ENCODE measurements at regions not wholly inside any gene's neighbourhood (a gene's known extent, or its start where the extent isn't known, plus 50 kb on each side); places are given as distances from the start of the nearest gene placed in this dataset.
"Not testable (repeated sequence)": the region's sequence is repeated elsewhere in the genome, so short reads cannot be mapped to it uniquely, and the experiment has no call there.

DNA sequence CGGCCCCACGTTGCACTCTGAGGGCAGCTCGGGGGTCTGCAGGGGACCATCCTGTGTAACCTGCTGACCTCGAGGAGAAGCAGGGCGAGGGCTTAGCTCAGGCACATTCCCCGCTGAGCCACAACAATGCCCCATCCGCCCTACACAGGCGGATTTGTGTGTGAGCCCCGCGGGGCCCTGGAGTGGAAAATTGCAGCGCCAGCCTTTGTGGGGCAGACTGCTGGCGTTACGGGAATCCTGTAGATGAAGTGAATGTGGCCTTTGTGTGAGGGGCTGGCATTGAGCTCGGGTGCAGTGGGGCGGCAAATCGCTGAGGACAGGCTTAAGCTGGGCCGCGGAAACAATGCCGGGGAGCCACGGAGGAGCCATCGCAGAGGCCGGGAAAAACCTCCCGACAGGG is 3970.3 kb upstream of the TPTE start:
- TF ChIP-seq, protein P1, sequence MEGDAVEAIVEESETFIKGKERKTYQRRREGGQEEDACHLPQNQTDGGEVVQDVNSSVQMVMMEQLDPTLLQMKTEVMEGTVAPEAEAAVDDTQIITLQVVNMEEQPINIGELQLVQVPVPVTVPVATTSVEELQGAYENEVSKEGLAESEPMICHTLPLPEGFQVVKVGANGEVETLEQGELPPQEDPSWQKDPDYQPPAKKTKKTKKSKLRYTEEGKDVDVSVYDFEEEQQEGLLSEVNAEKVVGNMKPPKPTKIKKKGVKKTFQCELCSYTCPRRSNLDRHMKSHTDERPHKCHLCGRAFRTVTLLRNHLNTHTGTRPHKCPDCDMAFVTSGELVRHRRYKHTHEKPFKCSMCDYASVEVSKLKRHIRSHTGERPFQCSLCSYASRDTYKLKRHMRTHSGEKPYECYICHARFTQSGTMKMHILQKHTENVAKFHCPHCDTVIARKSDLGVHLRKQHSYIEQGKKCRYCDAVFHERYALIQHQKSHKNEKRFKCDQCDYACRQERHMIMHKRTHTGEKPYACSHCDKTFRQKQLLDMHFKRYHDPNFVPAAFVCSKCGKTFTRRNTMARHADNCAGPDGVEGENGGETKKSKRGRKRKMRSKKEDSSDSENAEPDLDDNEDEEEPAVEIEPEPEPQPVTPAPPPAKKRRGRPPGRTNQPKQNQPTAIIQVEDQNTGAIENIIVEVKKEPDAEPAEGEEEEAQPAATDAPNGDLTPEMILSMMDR (IDR thresholded peaks at IDR 0.05) = not testable (repeated sequence)
- not testable (repeated sequence) for TF ChIP-seq RFX5 (IDR thresholded peaks at IDR 0.05; ENCODE audit: low read length); SMC3 (IDR thresholded peaks at IDR 0.05; ENCODE audit: low read depth, low read length); EP300 (IDR thresholded peaks at IDR 0.05; ENCODE audit: borderline replicate concordance in 1 of 2, low read depth in 1 of 2, low read length in 1 of 2)
- TF ChIP-seq, protein P2, sequence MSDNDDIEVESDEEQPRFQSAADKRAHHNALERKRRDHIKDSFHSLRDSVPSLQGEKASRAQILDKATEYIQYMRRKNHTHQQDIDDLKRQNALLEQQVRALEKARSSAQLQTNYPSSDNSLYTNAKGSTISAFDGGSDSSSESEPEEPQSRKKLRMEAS (IDR thresholded peaks at IDR 0.05; ENCODE audit: low read depth) = not testable (repeated sequence)

Measured in SK-N-SH (cell line).